ENCODE measurements at regions not wholly inside any gene's neighbourhood (a gene's known extent, or its start where the extent isn't known, plus 50 kb on each side); places are given as distances from the start of the nearest gene placed in this dataset.
A peak's percentile ranks its signal among the peaks of the same experiment; 100 is the strongest.

DNA sequence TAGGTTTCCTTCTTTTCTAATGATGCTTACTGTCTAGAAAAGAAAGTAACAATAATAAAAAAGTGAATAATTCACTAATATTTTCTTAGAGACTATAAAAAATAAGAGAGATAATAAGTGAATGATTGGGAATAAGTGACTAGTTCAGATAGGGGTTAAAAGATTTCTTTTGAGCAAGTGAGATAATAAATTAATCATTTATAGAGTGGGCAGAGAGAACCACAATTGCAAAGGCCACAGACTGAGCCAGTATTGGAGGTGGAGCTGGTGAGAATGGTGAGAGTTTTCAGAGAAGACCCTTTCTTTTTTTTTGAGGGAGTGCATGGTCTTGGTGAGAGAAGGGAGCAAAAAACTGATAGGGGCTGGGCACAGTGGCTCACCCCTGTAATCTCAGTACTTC is 159.1 kb upstream of the SALL1 start:
- no peak for DNase-seq
- Mint-ChIP-seq H3K27me3 (ENCODE audit: low read depth, poor library complexity) (no peaks in the 10 kb centered on the region), H3K4me1 (peaks cover 23% of the 10 kb centered on the region)

DNA sequence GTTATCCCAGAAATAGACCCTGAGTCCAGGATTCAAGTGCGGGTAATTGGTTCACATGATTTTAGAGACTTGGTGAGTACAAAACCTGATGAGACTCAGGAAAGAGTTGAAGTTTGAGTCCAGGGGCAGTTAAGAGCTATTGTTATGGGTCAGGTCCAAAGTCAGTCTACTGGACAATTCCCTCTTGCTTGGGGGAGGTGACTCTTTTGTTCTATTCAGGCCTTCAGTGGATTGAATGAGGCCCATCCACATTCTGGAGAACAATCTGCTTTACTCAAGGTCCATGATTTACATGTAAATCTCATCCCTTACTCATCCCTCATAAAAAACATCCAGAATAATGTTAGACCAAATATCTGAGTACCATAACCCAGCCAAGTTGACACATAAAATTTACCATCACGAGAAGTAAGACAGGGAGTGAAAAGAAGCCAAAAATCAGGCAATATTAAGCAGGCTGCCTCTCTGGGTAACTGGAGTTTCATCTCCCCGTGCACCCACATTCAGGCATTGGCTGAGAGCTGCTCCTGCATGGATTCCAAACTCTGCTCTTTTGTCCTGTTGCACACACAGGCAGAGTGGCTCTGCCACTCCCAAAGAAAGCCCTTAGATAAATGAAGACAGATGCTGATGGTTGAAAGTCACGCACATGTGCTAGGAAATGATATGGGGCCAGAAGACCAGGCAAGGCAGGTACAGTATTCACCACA is 156.0 kb upstream of the SALL1 start:
- Mint-ChIP-seq H3K27ac (no peak overlapping the region), H3K27me3 (ENCODE audit: low read depth, poor library complexity) (peaks cover 4% of the 10 kb centered on the region), H3K4me1 (peaks cover 20% of the 10 kb centered on the region), H3K36me3 (ENCODE audit: low read depth) (peaks cover 15% of the 10 kb centered on the region), H3K4me3 (no peak overlapping the region), H3K9me3 (peaks cover 14% of the 10 kb centered on the region)
- TF ChIP-seq, protein P1, sequence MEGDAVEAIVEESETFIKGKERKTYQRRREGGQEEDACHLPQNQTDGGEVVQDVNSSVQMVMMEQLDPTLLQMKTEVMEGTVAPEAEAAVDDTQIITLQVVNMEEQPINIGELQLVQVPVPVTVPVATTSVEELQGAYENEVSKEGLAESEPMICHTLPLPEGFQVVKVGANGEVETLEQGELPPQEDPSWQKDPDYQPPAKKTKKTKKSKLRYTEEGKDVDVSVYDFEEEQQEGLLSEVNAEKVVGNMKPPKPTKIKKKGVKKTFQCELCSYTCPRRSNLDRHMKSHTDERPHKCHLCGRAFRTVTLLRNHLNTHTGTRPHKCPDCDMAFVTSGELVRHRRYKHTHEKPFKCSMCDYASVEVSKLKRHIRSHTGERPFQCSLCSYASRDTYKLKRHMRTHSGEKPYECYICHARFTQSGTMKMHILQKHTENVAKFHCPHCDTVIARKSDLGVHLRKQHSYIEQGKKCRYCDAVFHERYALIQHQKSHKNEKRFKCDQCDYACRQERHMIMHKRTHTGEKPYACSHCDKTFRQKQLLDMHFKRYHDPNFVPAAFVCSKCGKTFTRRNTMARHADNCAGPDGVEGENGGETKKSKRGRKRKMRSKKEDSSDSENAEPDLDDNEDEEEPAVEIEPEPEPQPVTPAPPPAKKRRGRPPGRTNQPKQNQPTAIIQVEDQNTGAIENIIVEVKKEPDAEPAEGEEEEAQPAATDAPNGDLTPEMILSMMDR (IDR thresholded peaks at IDR 0.05), result no peak
- no peak for DNase-seq

More for the DNA sequence above, 159.1 kb upstream of the SALL1 start:
- peaks cover 28% of the 10 kb centered on the region for H3K9me3 Mint-ChIP-seq
- no peak overlapping the region for H3K4me3 Mint-ChIP-seq
- TF ChIP-seq, protein P1 (IDR thresholded peaks at IDR 0.05), result no peak
- peaks cover 18% of the 10 kb centered on the region for H3K36me3 Mint-ChIP-seq (ENCODE audit: low read depth)
- H3K27ac Mint-ChIP-seq, result no peak overlapping the region

DNA sequence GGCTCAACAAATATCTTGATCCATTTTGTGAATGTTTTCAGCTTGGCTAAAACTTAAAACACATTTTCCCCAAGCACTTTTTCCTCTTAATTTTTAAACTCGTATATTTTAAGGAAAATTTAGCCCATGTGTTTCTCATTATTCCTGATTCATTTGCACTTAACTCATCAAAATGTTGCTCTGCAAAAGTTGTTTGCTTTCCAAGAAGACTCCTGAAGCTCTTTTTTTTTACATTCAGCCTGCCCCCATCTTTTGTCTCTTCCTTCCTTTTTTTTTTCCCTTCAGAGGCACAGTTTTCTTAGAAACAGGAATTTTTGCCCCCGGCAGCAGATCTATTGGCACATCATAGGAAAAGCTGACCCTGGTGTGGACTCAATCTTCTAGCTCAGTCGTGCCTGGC is 155.0 kb upstream of the SALL1 start:
- peak overlapping the region; percentile 58 for H3K27ac Mint-ChIP-seq
- H3K27me3 Mint-ChIP-seq (ENCODE audit: low read depth, poor library complexity), result peaks cover 4% of the 10 kb centered on the region
- TF ChIP-seq, protein P1 (IDR thresholded peaks at IDR 0.05), result no peak
- H3K4me3 Mint-ChIP-seq, result no peak overlapping the region
- H3K9me3 Mint-ChIP-seq, result peaks cover 9% of the 10 kb centered on the region
- H3K4me1 Mint-ChIP-seq, result peaks cover 20% of the 10 kb centered on the region
- H3K36me3 Mint-ChIP-seq (ENCODE audit: low read depth), result peaks cover 23% of the 10 kb centered on the region
- no peak for DNase-seq

DNA sequence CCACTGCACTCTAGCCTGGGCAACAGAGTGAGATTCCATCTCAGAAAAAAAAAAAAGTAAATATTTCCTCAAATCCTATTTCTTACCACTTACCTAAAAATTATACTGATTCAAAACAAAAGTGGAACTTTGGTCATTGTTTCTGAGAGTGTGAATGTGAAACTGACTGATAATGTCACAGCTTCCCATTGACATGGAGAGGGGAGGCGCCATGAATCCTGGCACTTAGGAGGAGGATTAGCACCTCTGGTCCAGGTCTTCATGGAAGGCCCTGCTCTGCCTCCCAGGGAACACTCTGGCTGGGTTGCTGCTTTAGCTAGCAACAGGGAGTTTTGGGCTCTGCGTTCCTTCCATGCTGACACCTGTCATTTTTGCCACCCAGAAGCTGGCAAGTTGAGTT is 154.3 kb upstream of the SALL1 start:
- H3K27ac Mint-ChIP-seq, result no peak overlapping the region
- H3K4me3 Mint-ChIP-seq, result no peak overlapping the region
- H3K27me3 Mint-ChIP-seq (ENCODE audit: low read depth, poor library complexity), result peaks cover 4% of the 10 kb centered on the region
- peaks cover 28% of the 10 kb centered on the region for H3K36me3 Mint-ChIP-seq (ENCODE audit: low read depth)
- TF ChIP-seq, protein P1 (IDR thresholded peaks at IDR 0.05), result no peak
- peaks cover 9% of the 10 kb centered on the region for H3K9me3 Mint-ChIP-seq
- DNase-seq, result no peak
- H3K4me1 Mint-ChIP-seq, result peaks cover 20% of the 10 kb centered on the region

DNA sequence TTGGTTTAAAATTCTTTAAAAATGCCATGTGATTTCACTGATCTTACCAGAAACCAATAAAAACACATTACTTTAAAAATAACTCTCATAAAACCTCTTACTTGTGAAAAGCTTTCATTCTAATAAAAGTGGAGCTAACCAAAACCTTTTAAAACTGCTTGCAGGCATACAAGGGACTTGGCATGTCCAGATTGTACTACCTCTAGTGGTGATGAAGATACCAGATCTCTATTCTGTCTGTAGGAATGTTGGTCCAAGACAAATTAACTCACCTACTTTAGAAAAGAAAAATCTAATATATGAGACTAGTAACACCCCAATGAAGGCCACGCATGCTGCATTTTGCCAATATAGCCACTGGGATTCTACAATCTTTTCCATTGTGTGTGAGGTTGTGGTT is 151.0 kb upstream of the SALL1 start:
- H3K27me3 Mint-ChIP-seq (ENCODE audit: low read depth, poor library complexity), result peaks cover 4% of the 10 kb centered on the region
- peaks cover 57% of the 10 kb centered on the region for H3K36me3 Mint-ChIP-seq (ENCODE audit: low read depth)
- DNase-seq, result no peak
- H3K4me1 Mint-ChIP-seq, result peaks cover 16% of the 10 kb centered on the region
- H3K9me3 Mint-ChIP-seq, result peaks cover 37% of the 10 kb centered on the region
- H3K27ac Mint-ChIP-seq, result no peak overlapping the region
- no peak overlapping the region for H3K4me3 Mint-ChIP-seq
- TF ChIP-seq, protein P1 (IDR thresholded peaks at IDR 0.05), result no peak

DNA sequence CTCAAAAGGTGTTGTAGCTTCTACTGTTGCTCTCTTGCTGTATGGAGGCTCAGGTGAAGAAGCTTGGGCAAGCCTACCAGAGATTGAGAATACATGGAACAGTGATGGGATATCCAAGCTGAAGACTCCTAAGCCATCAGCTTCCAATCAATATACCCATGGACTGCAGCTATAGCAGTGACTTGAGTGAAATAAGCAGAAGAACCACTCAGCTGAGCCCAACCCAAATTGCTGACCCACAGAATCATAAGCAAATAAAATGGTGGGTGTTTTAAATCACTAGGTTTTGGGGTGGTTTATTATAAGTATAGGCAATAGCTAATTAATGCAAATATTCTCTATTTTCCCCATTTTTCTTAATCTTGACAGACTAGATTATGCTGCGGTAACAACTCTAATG is 147.7 kb upstream of the SALL1 start:
- Mint-ChIP-seq H3K36me3 (ENCODE audit: low read depth) (peaks cover 86% of the 10 kb centered on the region), H3K9me3 (peaks cover 63% of the 10 kb centered on the region), H3K4me1 (peaks cover 6% of the 10 kb centered on the region), H3K27me3 (ENCODE audit: low read depth, poor library complexity) (peaks cover 7% of the 10 kb centered on the region), H3K27ac (no peak overlapping the region), H3K4me3 (no peak overlapping the region)
- no peak for DNase-seq
- TF ChIP-seq, protein P1 (IDR thresholded peaks at IDR 0.05), result no peak
